ENCODE measurements at regions not wholly inside any gene's neighbourhood (a gene's known extent, or its start where the extent isn't known, plus 50 kb on each side); places are given as distances from the start of the nearest gene placed in this dataset.

GRCh38 chr2:39525636-39526412 is 88.7 kb upstream of the MAP4K3 start (continued):
- TF ChIP-seq CBX1 (IDR thresholded peaks at IDR 0.05; ENCODE audit: low read depth) (peak; percentile 30), FOXO1 (CRISPR knock-in tag; IDR thresholded peaks at IDR 0.05) (no peak), NR2F6 (IDR thresholded peaks at IDR 0.05) (peak; percentile 67), NR2F6 (CRISPR knock-in tag; IDR thresholded peaks at IDR 0.05) (peak; percentile 75), HDAC2 (CRISPR knock-in tag; IDR thresholded peaks at IDR 0.05) (peak; percentile 61; the same call in 1 of the 2 replicates), POLR2AphosphoS5 (IDR thresholded peaks at IDR 0.05; ENCODE audit: low read depth, low read length) (no peak), IKZF1 (IDR thresholded peaks at IDR 0.05) (no peak), ETV5 (CRISPR knock-in tag; IDR thresholded peaks at IDR 0.05; ENCODE audit: borderline replicate concordance) (peak; percentile 73), JUND (CRISPR knock-in tag; IDR thresholded peaks at IDR 0.05) (no peak), GATAD2A (CRISPR knock-in tag; IDR thresholded peaks at IDR 0.05) (peak; percentile 94), ZBTB25 (CRISPR knock-in tag; IDR thresholded peaks at IDR 0.05) (no peak)
- TF ChIP-seq, protein P1, sequence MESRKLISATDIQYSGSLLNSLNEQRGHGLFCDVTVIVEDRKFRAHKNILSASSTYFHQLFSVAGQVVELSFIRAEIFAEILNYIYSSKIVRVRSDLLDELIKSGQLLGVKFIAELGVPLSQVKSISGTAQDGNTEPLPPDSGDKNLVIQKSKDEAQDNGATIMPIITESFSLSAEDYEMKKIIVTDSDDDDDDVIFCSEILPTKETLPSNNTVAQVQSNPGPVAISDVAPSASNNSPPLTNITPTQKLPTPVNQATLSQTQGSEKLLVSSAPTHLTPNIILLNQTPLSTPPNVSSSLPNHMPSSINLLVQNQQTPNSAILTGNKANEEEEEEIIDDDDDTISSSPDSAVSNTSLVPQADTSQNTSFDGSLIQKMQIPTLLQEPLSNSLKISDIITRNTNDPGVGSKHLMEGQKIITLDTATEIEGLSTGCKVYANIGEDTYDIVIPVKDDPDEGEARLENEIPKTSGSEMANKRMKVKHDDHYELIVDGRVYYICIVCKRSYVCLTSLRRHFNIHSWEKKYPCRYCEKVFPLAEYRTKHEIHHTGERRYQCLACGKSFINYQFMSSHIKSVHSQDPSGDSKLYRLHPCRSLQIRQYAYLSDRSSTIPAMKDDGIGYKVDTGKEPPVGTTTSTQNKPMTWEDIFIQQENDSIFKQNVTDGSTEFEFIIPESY (CRISPR knock-in tag; IDR thresholded peaks at IDR 0.05) = peak; percentile 59; the same call in 1 of the 2 replicates

- no peaks in the 10 kb centered on the region for H3K27me3 ChIP-seq (ENCODE audit: control insufficient read depth in 1 of 2, insufficient read depth in 2 of 2, low read length in 2 of 2)
- no peak for ATAC-seq
- H3K27ac ChIP-seq (ENCODE audit: extremely low read length, insufficient read depth, low read length) = no peak overlapping the region
- ChIA-PET CTCF (ENCODE audit: low intra/inter-chr PET ratio, low total read pairs) (no interaction called here), POLR2A (no interaction called here)
- no peaks in the 10 kb centered on the region for H3K79me2 ChIP-seq (ENCODE audit: insufficient read depth, low read length)
- intact Hi-C loops (cut with micrococcal nuclease; ENCODE audit: unreplicated experiment) (no loop called here), in situ Hi-C loops (cut with HindIII; ENCODE audit: extremely low pct_ligation_motif_present, low pct_unique_long_range_greater_than_20kb) (no loop called here)
- peaks cover 55% of the 10 kb centered on the region for H3K4me1 ChIP-seq (ENCODE audit: insufficient read depth, low read length)
- H2AFZ ChIP-seq (ENCODE audit: low read length) = no peak overlapping the region
- no peaks in the 10 kb centered on the region for H3K9me3 ChIP-seq (ENCODE audit: low read length)
- no peak overlapping the region for H3K4me3 ChIP-seq (replicated peaks in 1 of 3; ENCODE audit: insufficient read depth in 1 of 3, low read depth in 2 of 3, low read length in 3 of 3)
- no peak overlapping the region for H3K4me2 ChIP-seq (ENCODE audit: low read depth, low read length)
- no peak overlapping the region for H3K9ac ChIP-seq (ENCODE audit: insufficient read depth, low read depth, low read length)
- WGBS (ENCODE audit: low lambda C conversion rate) = 81% methylated on average over 5 of the region's 5 CpGs
- TF ChIP-seq RORA (CRISPR knock-in tag; IDR thresholded peaks at IDR 0.05) (no peak), ZNF768 (CRISPR knock-in tag; IDR thresholded peaks at IDR 0.05) (peak; percentile 64; the same call in 1 of the 2 replicates), ZNF674 (CRISPR knock-in tag; IDR thresholded peaks at IDR 0.05; ENCODE audit: low read depth) (no peak)
- peaks cover 2 to 3% of the 10 kb centered on the region in 2 experiments; a peak in 3 of 5 replicates for H3K36me3 ChIP-seq (replicated peaks in 1 of 2; ENCODE audit: control insufficient read depth in 1 of 2, insufficient read depth in 2 of 2, low read length in 2 of 2)
- no TSS peak for BruUV-seq (replicated peaks)
- DNase-seq (ENCODE audit: low spot score) = no peak
- no peak for FAIRE-seq
- no peaks in the 10 kb centered on the region for H4K20me1 ChIP-seq (ENCODE audit: insufficient read depth, low read length)
These were observed 91.6 kb upstream of the MAP4K3 start for GRCh38 chr2:39528701-39529100.
